Fibroblast of lung (primary cell): ENCODE measurements at regions not wholly inside any gene's neighbourhood (a gene's known extent, or its start where the extent isn't known, plus 50 kb on each side); places are given as distances from the start of the nearest gene placed in this dataset.

ENCODE experiments used
- DNase-seq, 2 donors: peaks; one replicate each; pipeline versions ENCODE4 v3.0.0 to v3.0.0-alpha.2; 2010; ENCODE audit warnings: low read depth in 2 of 2
- H2AFZ ChIP-seq: 2 replicates; pipeline ENCODE4 v1.5.1; 2012; ENCODE audit warnings: low read length, control low read depth, inconsistent platforms
- H3K27ac ChIP-seq: 2 replicates; pipeline ENCODE4 v1.5.1; 2011; ENCODE audit warnings: low read length, control low read depth; ENCODE audit not compliant: insufficient read depth
- H3K27me3 ChIP-seq: 2 replicates; pipeline ENCODE4 v1.5.1; 2011; ENCODE audit warnings: mild to moderate bottlenecking, low read length; ENCODE audit not compliant: control insufficient read depth, insufficient read depth
- H3K36me3 ChIP-seq: 2 replicates; pipeline ENCODE4 v1.5.1; 2011; ENCODE audit warnings: low read length; ENCODE audit not compliant: control insufficient read depth, insufficient read depth
- H3K4me1 ChIP-seq: 2 replicates; pipeline ENCODE4 v1.5.1; 2011; ENCODE audit warnings: low read length; ENCODE audit not compliant: control insufficient read depth, insufficient read depth; ENCODE audit errors: extremely low read depth
- H3K4me2 ChIP-seq: 2 replicates; pipeline ENCODE4 v1.5.1; 2011; ENCODE audit warnings: low read length, control low read depth; ENCODE audit not compliant: insufficient read depth; ENCODE audit errors: extremely low read depth
- H3K4me3 ChIP-seq, 4 experiments: fragments of 200-600 bp in 1 of 4; sonication (generic) in 1 of 4; replicated peaks in 1 of 4; 2 replicates each; pipeline ENCODE4 v1.5.1; 2011 to 2016; ENCODE audit warnings: low read length in 4 of 4, low read depth in 3 of 4, mild to moderate bottlenecking in 3 of 4, control low read depth in 2 of 4, inconsistent platforms in 1 of 4, mixed read lengths in 1 of 4; ENCODE audit not compliant: insufficient read depth in 1 of 4; ENCODE audit errors: control extremely low read depth in 1 of 4
- H3K79me2 ChIP-seq: 2 replicates; pipeline ENCODE4 v1.5.1; 2012; ENCODE audit warnings: mild to moderate bottlenecking, low read length, inconsistent platforms; ENCODE audit not compliant: control insufficient read depth, insufficient read depth
- H3K9ac ChIP-seq: 2 replicates; pipeline ENCODE4 v1.5.1; 2011; ENCODE audit warnings: mild to moderate bottlenecking, low read length, control low read depth; ENCODE audit not compliant: insufficient read depth
- H3K9me3 ChIP-seq: 2 replicates; pipeline ENCODE4 v1.5.1; 2012; ENCODE audit warnings: low read depth, low read length; ENCODE audit not compliant: control insufficient read depth, insufficient read depth
- H4K20me1 ChIP-seq: 2 replicates; pipeline ENCODE4 v1.5.1; 2011; ENCODE audit warnings: low read length; ENCODE audit not compliant: control insufficient read depth, insufficient read depth; ENCODE audit errors: extremely low read depth
- EZH2 ChIP-seq: IDR thresholded peaks from 2 replicates; pipeline ENCODE4 v1.5.1; 2012; ENCODE audit warnings: low read length, control low read depth, mild to moderate bottlenecking; ENCODE audit errors: missing control alignments
- TF ChIP-seq, protein P1 (sequence below), 2 donors: IDR thresholded peaks in 1 of 2; conservative IDR thresholded peaks in 1 of 2; 1 replicate in 1 of 2; 2 replicates in 1 of 2; pipeline ENCODE4 v1.5.1; 2011 to 2012; ENCODE audit warnings: low read length in 2 of 2, control low read depth in 1 of 2, inconsistent platforms in 1 of 2, low read depth in 1 of 2, mild to moderate bottlenecking in 1 of 2

DNA sequence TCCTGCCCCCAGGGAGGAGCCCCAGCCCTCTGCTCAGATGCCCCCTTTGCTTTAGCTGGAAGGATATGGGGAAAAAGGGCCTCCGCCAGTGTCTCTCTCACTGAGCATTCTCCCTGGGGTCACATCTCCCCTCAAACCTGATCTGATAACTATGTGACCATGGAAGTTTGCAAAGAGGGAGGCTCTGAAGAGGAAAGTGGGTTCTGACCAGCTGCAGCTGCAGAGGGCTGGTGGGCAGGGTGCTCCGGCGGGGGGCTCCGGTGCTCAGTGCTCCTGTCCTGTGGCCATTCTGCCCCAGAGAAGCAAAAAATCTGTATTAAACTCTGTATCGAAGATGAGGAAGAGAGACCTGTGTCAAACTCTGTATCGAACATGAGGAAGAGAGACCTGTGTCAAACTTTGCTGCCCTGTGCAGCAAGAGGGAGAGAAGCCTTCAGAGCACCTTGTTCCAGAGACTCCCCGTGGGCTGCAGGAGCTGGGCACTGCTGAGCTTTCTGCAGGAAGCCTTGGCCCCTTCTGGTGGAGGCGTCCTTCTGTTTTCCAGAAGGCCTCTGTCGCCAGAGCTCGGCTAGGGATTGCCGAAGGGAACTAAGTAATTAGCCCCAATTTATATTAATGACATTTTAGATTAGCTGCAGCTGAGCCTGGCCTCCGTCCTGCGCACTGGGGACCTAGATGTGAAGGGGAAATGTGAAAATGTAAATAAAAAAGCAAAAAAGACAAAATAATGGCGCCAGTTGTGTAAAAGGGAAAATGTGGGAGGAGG is 186.2 kb upstream of the C1orf174 start:
- TF ChIP-seq EZH2: no peak
- TF ChIP-seq, protein P1, sequence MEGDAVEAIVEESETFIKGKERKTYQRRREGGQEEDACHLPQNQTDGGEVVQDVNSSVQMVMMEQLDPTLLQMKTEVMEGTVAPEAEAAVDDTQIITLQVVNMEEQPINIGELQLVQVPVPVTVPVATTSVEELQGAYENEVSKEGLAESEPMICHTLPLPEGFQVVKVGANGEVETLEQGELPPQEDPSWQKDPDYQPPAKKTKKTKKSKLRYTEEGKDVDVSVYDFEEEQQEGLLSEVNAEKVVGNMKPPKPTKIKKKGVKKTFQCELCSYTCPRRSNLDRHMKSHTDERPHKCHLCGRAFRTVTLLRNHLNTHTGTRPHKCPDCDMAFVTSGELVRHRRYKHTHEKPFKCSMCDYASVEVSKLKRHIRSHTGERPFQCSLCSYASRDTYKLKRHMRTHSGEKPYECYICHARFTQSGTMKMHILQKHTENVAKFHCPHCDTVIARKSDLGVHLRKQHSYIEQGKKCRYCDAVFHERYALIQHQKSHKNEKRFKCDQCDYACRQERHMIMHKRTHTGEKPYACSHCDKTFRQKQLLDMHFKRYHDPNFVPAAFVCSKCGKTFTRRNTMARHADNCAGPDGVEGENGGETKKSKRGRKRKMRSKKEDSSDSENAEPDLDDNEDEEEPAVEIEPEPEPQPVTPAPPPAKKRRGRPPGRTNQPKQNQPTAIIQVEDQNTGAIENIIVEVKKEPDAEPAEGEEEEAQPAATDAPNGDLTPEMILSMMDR (conservative IDR thresholded peaks at IDR 0.05 in 1 of 2, IDR thresholded peaks at IDR 0.05 in 1 of 2; ENCODE audit: low read depth in 1 of 2, low read length in 2 of 2): no peak
- no peak overlapping the region for H3K27ac ChIP-seq
- H3K9me3 ChIP-seq: no peaks in the 10 kb centered on the region
- no peak overlapping the region for H3K4me3 ChIP-seq
- no peaks in the 10 kb centered on the region for H3K79me2 ChIP-seq
- no peak for DNase-seq
- no peak overlapping the region for H2AFZ ChIP-seq
- H4K20me1 ChIP-seq: no peaks in the 10 kb centered on the region
- no peaks in the 10 kb centered on the region for H3K36me3 ChIP-seq
- H3K9ac ChIP-seq: no peak overlapping the region
- no peak overlapping the region for H3K4me2 ChIP-seq
- H3K4me1 ChIP-seq: no peaks in the 10 kb centered on the region
- no peaks in the 10 kb centered on the region for H3K27me3 ChIP-seq

DNA sequence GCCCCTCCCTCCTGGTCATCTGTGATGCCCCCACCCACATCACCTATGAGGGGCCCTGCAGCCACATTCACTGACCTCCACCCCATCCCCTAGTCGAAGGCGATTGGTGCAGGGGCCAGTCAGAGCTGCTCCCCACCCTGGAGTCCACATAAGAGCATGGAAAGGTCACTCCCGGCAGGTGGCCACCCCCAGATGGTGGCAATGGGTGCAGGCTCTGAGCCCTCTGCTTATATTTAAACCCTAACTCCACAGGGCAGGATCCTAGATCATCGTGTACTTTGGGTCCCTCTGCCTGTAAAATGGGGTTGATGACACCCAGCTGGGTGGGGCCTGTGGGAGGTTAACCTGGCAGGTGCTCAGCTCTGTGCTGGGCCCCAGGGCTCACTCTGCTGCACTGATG is 186.8 kb upstream of the C1orf174 start:
- H3K27me3 ChIP-seq: no peaks in the 10 kb centered on the region
- H3K36me3 ChIP-seq: no peaks in the 10 kb centered on the region
- TF ChIP-seq, protein P1 (conservative IDR thresholded peaks at IDR 0.05 in 1 of 2, IDR thresholded peaks at IDR 0.05 in 1 of 2; ENCODE audit: low read depth in 1 of 2, low read length in 2 of 2): no peak
- TF ChIP-seq EZH2: no peak
- DNase-seq: no peak
- no peak overlapping the region for H3K9ac ChIP-seq
- no peaks in the 10 kb centered on the region for H3K4me1 ChIP-seq
- no peak overlapping the region for H3K4me2 ChIP-seq
- no peaks in the 10 kb centered on the region for H4K20me1 ChIP-seq
- no peaks in the 10 kb centered on the region for H3K9me3 ChIP-seq
- no peak overlapping the region for H3K27ac ChIP-seq
- no peak overlapping the region for H3K4me3 ChIP-seq
- no peaks in the 10 kb centered on the region for H3K79me2 ChIP-seq
- H2AFZ ChIP-seq: no peak overlapping the region

DNA sequence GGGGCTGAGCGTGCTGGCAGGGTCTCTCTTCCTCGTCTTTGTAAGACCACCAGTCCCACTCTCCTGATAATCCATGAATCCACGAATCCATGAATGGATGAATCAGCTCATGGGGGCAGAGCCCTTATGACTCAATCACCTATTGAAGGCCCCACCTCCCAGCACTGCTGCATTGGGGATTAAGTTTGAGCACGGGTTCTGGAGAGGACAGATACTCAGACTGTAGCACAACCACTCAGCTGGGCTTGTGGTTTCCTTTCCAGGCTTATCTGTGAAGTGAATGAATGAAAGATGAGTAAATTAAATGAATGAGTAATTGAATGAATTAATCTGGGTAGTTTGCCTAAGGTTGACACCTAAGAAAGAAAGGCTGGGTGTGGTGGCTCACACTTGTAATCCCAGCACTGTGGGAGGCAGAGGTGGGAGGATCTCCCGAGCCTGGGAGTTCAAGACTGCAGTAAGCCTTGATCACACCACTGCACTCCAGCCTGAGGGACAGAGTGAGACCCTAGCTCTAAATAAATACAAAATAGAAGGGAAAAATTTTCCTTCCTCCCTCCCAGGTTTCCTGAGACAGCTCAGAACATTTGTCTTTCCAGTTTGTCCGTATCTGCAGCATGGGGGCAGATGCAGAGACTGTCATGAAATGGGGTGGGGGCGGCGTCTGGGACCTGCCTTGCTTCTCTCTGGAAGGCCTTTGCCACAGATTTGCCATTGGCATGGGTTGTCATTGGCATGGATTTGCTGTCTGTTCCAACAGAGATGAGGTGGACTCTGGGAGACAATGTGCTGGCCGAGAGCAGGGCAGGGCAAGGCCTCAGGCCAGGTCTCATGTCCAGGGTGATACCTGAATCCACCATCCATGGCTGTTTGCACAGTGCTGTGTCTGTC is 187.7 kb upstream of the C1orf174 start:
- no peaks in the 10 kb centered on the region for H3K36me3 ChIP-seq
- TF ChIP-seq, protein P1 (conservative IDR thresholded peaks at IDR 0.05 in 1 of 2, IDR thresholded peaks at IDR 0.05 in 1 of 2; ENCODE audit: low read depth in 1 of 2, low read length in 2 of 2): no peak
- TF ChIP-seq EZH2: no peak
- H3K9ac ChIP-seq: no peak overlapping the region
- no peak overlapping the region for H3K4me3 ChIP-seq
- no peaks in the 10 kb centered on the region for H3K9me3 ChIP-seq
- H4K20me1 ChIP-seq: no peaks in the 10 kb centered on the region
- no peak overlapping the region for H3K27ac ChIP-seq
- no peak overlapping the region for H3K4me2 ChIP-seq
- H3K4me1 ChIP-seq: no peaks in the 10 kb centered on the region
- H3K27me3 ChIP-seq: no peaks in the 10 kb centered on the region
- H3K79me2 ChIP-seq: no peaks in the 10 kb centered on the region
- DNase-seq: no peak
- no peak overlapping the region for H2AFZ ChIP-seq
